ENCODE measurements at regions not wholly inside any gene's neighbourhood (a gene's known extent, or its start where the extent isn't known, plus 50 kb on each side); places are given as distances from the start of the nearest gene placed in this dataset.

GRCh38 chr2:236988690-236989624 is 96.7 kb upstream of the COPS8 start:
- TF ChIP-seq CTCF (conservative IDR thresholded peaks at IDR 0.05 in 1 of 2, IDR thresholded peaks at IDR 0.05 in 1 of 2; ENCODE audit: low read depth in 1 of 2, low read length in 2 of 2) (no peak), EZH2 (IDR thresholded peaks at IDR 0.05; ENCODE audit: low read length, missing control alignments) (no peak)

All from fibroblast of lung (primary cell).